ENCODE measurements at regions not wholly inside any gene's neighbourhood (a gene's known extent, or its start where the extent isn't known, plus 50 kb on each side); places are given as distances from the start of the nearest gene placed in this dataset.
"Not testable (repeated sequence)": the region's sequence is repeated elsewhere in the genome, so short reads cannot be mapped to it uniquely, and the experiment has no call there.

DNA sequence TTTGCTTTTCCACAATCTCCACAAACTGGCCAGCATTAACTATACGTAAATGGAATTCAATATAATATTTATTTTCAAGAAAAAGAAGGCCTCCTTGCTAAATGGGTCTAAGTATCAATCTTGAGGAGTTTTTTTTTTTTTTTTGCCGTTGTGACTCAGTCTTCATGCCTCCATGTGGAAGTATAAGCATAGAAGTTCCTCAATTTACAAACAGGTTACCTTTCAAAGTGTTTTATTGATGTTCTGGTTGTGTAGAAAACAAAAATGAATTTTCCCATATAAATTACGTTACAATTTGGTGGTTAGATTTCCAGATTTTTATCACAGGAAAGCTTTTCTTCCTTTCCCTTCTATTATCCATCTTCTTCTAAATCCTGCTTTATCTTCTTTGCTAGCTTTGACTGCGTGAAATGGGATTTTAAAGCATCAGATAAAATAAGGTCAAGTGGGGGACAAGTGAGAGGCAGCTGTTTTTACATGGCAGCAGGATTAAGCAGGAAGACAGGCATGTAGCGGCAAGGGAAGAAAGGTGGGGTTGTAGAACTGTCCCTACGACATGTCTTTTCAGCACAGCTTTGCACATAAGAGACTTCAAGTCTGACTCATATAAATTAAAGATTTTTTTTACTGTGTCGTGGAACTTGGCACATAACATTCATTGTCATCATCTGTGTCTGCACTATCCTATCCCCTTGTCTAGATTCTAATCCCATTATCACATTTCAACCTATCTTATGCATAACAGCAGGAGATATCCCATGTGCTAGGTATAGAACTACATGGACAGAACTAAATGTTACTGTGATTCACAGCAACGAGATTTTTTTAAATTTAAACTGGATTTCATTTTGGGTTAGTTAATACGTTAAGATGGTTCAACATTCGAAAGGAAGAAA is 135.3 kb upstream of the FAM3C start:
- Mint-ChIP-seq H3K27me3 (ENCODE audit: low read depth in 3 of 3) (peaks cover 3 to 16% (median 10%) of the 10 kb centered on the region in 3 donors), H3K4me3 (peak overlapping the region; percentile 60 to 83 (median 66)), H3K4me1 (peaks cover 33 to 52% of the 10 kb centered on the region in 2 donors), H3K36me3 (no peaks in the 10 kb centered on the region), H3K27ac (peak overlapping the region; percentile 89 to 95 (median 92)), H3K9me3 (no peaks in the 10 kb centered on the region)
- DNase-seq, result no peak

DNA sequence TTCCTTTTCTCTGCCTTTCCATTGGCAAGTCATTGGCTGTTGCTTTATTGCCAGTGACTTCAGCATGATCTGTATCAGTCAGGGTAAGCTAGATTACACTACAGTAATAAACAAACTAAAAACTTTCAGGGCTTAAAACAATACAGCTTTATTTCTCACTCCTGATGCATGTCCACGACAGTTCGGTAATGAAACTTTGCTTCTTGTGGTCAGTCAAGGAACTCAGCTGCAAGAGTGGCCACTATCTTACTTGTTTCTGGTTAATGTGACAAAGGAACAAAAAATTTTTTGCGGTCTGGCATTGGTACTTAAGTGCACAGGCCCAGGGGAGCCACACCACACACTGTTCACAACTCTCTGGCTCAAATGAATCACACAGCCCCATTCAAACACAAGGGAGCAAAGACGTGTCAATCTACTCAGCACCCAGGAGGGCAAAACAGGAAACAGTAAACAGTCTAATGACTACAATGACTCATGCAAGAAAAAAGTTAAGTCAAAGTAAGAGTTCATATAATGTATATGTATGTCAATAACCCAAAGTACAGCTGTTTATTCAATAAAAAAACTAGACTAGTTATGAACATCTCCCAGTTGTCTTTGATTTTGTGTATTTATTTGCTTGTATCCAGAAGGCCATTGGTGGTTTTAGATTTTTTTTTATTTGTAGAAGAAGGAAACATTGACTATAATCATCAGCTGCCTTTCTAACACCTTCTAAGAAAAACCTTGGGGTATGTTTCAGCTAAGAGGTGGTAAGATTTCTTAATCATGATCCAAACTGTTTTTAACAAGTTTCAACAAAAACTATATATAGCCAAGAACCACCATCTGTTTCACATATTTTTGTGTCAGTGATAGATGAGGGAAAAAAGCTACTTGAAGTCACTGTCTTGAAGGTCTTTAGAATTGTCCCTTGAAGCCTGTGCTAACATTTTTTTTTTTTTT is 134.4 kb upstream of the FAM3C start:
- H3K36me3 Mint-ChIP-seq, result no peaks in the 10 kb centered on the region
- DNase-seq, result peak; percentile 86 to 92 (median 87)
- peaks cover 33 to 52% of the 10 kb centered on the region in 2 donors for H3K4me1 Mint-ChIP-seq
- no peaks in the 10 kb centered on the region for H3K9me3 Mint-ChIP-seq
- H3K27ac Mint-ChIP-seq, result peak overlapping the region; percentile 89 to 95 (median 92)
- peaks cover 3 to 16% (median 11%) of the 10 kb centered on the region in 3 donors for H3K27me3 Mint-ChIP-seq (ENCODE audit: low read depth in 3 of 3)
- H3K4me3 Mint-ChIP-seq, result peak overlapping the region; percentile 60 to 83 (median 66)

DNA sequence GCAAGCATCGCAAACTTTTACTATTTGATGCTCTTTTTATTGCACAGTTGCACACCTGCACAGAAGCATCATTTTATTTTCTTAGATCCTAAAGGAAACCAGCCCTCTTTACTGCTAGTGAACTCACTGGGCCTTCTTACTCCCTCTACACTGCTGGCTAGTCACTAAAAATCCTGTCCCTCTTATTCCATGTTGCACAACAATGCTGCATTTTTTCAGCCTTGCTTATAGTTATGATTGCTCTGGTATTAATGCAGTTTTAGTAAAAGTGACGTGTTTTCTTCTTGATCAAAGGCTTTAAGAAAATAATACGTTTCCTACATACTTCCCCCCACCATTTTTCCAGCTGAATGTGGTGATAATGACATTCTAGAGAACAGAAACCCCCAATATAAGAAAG is 132.9 kb upstream of the FAM3C start:
- no peaks in the 10 kb centered on the region for H3K36me3 Mint-ChIP-seq
- DNase-seq, result no peak
- H3K4me1 Mint-ChIP-seq, result peaks cover 33 to 52% of the 10 kb centered on the region in 2 donors
- peaks cover 3 to 14% (median 12%) of the 10 kb centered on the region in 3 donors for H3K27me3 Mint-ChIP-seq (ENCODE audit: low read depth in 3 of 3)
- no peak overlapping the region for H3K4me3 Mint-ChIP-seq
- peak overlapping the region in 4 of 6 donors; percentile 2 to 91 (median 38) for H3K27ac Mint-ChIP-seq
- no peaks in the 10 kb centered on the region for H3K9me3 Mint-ChIP-seq

DNA sequence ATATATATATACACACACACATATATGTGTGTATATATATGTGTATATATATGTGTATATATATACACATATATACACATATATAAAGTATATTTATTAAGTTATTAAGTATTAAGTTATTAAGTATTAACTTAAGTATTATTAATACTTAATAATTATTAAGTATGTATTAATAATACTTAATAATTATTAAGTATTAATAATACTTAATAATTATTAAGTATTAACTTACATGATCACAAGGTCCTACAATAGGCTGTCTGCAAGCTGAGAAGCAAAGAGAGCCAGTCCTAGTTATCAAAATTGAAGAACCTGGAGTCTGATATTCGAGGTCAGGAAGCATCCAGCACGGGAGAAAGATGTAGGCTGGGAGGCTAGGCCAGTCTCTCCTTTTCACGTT is 130.1 kb upstream of the FAM3C start:
- Mint-ChIP-seq H3K27me3 (ENCODE audit: low read depth in 3 of 3) (peaks cover 3 to 15% (median 12%) of the 10 kb centered on the region in 3 donors), H3K4me1 (peaks cover 24 to 39% of the 10 kb centered on the region in 2 donors)
- H3K9me3 Mint-ChIP-seq, DNase-seq, H3K36me3 Mint-ChIP-seq, H3K4me3 Mint-ChIP-seq, H3K27ac Mint-ChIP-seq: not testable (repeated sequence)

DNA sequence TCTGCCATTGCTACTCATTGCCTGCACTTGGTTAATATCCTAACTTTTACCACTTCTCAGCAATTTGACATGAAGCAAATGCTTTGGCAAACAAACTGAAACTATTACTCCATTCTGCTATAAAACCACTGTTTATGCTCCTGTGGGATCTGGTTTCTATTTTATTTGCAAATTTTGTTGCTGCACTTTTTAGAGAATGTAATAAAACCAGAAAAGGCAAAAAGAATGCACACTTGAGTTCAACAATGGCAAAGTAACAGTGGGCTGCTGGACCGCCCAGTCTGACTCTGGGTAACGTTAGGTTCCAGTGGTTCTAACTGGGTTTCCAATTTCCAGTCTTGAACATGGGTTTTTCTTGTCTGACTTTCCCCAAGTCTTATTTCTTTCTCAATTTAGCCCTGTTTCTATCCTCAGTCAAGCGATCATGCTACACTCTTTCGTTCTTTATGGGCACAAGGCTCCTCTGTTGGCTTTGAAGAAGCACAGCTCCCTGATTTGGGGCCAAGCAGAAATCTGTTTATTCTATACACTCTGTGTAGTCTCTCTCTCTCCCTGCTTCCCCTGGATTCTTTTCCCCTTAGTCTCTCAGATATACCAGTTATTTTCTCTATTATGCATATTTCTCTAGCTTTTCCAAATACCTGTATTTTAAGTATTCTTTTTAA is 129.2 kb upstream of the FAM3C start:
- H3K4me3 Mint-ChIP-seq, result no peak overlapping the region
- DNase-seq, result no peak
- H3K27me3 Mint-ChIP-seq (ENCODE audit: low read depth in 3 of 3), result peaks cover 1 to 6% (median 5%) of the 10 kb centered on the region in 3 donors
- H3K27ac Mint-ChIP-seq, result no peak overlapping the region
- H3K9me3 Mint-ChIP-seq, result no peaks in the 10 kb centered on the region
- H3K4me1 Mint-ChIP-seq, result peaks cover 20 to 39% of the 10 kb centered on the region in 2 donors
- no peaks in the 10 kb centered on the region for H3K36me3 Mint-ChIP-seq

DNA sequence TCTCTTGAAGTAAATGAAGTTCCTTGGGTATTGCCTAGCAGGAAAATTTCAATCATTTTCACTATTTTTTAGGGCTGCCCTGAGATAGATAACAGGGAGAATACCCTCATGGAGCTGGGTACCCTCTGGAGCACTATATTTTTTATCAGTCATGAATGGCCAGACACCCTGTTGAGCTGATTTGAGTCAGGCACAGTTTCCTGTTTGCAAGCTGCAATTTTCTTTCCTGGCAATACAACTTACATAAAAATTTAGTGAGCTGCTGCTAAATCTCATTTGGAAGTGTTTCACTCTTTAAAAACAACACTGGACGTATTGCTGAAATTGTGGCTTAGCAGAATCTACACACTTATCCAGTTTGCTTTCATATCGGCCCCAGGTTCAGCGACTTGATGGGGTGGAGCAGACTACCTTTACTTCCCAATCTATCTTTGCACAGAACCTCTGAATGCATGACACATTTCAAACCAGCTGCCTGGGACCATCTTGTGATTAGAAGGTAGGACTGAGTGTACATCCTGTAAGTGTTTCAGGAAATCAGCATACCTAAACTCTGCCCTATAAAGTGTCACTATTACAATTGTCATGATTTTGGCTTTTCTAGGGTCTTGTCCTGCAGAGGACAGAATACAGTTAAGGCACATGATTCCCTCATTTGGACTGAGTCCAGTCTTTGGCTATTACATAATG is 125.7 kb upstream of the FAM3C start:
- peaks cover 11 to 20% of the 10 kb centered on the region in 2 donors for H3K4me1 Mint-ChIP-seq
- no peaks in the 10 kb centered on the region for H3K9me3 Mint-ChIP-seq

DNA sequence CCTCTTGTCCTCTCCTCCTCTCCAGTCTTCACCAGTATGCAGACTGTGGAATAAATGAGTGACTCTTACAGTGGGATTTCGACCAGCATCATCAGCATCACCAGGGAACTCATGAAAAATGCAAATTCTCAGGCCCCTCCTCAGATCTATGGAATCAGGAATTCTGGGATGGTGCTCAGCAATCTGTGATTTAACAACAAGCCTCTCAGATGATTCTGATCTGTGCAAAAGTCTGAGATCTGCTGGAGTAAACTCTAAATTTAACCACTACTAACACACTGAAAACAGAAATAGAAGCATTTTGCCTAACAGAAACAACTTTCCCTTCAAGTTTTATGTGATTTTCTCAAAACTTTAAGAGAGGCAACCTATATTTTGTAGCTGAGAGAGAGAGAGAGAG is 124.8 kb upstream of the FAM3C start:
- Mint-ChIP-seq H3K9me3 (no peaks in the 10 kb centered on the region), H3K27ac (no peak overlapping the region), H3K36me3 (peaks cover 0 to 6% (median 5%) of the 10 kb centered on the region in 3 donors), H3K4me3 (no peak overlapping the region), H3K27me3 (ENCODE audit: low read depth in 3 of 3) (peaks cover 0 to 4% (median 2%) of the 10 kb centered on the region in 3 donors), H3K4me1 (peaks cover 11 to 20% of the 10 kb centered on the region in 2 donors)
- DNase-seq, result no peak

More for the DNA sequence above, 125.7 kb upstream of the FAM3C start:
- no peak overlapping the region for H3K4me3 Mint-ChIP-seq
- no peak for DNase-seq
- peaks cover 0 to 4% (median 2%) of the 10 kb centered on the region in 3 donors for H3K27me3 Mint-ChIP-seq (ENCODE audit: low read depth in 3 of 3)
- H3K36me3 Mint-ChIP-seq, result peaks cover 0 to 6% (median 5%) of the 10 kb centered on the region in 3 donors
- peak overlapping the region in 1 of 6 donors; percentile 6 for H3K27ac Mint-ChIP-seq

DNA sequence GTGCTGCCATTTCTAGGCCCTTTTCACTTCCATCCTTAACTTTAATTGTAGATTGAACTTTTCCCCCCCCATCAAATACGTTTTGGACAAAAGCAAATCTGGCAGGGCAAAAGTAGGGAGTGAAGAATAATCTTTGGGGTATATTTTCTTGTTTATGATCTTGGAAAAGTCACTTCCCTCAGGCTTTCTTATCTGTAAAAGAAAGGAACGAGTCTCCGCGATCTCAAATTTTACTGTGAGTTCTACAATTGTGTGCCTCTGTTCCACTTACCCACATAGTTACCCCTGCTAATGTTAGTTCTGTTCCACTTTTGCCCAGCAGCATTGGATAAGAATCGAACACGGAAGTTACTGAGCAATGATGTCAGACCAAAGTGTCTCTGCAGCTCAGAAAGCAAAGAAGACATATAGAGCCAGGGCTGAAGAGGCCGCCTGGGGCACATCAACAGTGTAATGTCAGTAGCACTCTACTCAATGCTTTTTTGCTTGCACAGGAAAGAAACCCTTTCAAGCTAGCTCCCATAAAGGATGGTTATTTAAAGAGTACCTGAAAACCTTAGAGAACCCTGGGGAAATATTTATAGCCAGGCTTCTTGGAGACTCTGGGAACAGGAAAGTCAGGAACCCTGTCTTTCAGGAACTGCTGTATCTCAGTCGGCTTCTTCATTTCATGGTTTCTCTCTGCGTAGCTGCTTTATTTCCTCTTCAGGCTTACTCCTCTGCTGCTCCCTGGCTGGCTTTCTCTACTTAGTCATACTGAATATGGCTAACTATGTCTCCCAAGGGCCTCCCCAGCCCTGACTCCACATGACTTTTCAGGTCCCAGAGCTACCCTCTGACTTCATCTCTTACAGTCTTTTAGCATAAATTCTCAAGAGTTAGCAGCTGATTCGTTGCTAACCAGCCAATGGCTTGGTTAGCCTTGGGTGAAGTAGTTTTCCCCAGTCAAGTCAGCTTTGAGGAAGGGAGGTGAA is 123.7 kb upstream of the FAM3C start:
- H3K27me3 Mint-ChIP-seq (ENCODE audit: low read depth in 3 of 3), result peaks cover 0 to 4% (median 0%) of the 10 kb centered on the region in 3 donors
- H3K4me3 Mint-ChIP-seq, result no peak overlapping the region
- H3K4me1 Mint-ChIP-seq, result peaks cover 11 to 20% of the 10 kb centered on the region in 2 donors
- no peaks in the 10 kb centered on the region for H3K9me3 Mint-ChIP-seq
- peaks cover 0 to 6% (median 5%) of the 10 kb centered on the region in 3 donors for H3K36me3 Mint-ChIP-seq
- H3K27ac Mint-ChIP-seq, result no peak overlapping the region
- no peak for DNase-seq

DNA sequence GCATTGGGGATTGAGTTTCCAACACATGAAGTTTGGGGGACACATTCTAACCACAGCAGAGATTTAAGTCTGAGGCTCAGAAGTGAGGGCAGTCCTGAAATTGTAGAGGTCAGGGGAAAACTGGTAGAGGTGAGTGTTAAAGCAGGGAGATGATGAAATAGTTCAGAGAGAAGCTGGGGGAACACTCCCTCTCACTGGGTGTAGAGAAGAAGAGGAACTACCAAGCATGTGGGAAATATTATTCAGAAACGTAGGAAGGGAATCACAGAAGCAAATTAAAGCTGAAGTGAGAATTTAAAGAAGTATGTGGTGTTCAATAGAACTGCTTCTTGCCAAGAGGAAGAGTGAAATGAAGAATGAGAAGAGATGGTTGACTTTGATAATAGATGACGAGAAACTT is 121.5 kb upstream of the FAM3C start:
- peak overlapping the region in 1 of 5 donors; percentile 51 for H3K4me3 Mint-ChIP-seq
- peaks cover 0 to 2% (median 2%) of the 10 kb centered on the region in 3 donors for H3K27me3 Mint-ChIP-seq (ENCODE audit: low read depth in 3 of 3)
- H3K36me3 Mint-ChIP-seq, result peaks cover 0 to 6% (median 5%) of the 10 kb centered on the region in 3 donors
- H3K4me1 Mint-ChIP-seq, result peaks cover 11 to 20% of the 10 kb centered on the region in 2 donors
- H3K9me3 Mint-ChIP-seq, result no peaks in the 10 kb centered on the region
- no peak overlapping the region for H3K27ac Mint-ChIP-seq
- DNase-seq, result no peak

DNA sequence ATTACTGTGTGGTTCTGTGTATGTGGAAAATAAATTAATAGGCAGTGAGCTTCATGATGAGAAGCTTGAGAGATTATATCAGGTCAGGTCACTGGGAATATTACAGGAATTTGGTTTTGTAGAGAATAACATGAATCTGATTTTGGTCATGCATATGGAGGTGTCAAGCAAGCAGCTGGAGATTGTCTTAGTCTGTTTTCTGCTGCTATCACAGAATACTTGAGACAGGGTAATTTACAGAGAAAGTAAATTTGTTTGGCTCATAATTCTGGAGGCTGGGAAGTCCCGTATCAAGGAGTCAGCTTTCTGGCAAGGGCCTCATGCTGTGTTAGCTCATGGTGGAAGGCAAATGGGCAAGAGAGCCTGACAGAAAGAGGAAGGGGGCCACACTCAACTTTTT is 120.7 kb upstream of the FAM3C start:
- Mint-ChIP-seq H3K9me3 (peaks cover 0 to 3% (median 0%) of the 10 kb centered on the region in 6 donors), H3K4me3 (no peak overlapping the region), H3K27ac (no peak overlapping the region), H3K27me3 (ENCODE audit: low read depth in 3 of 3) (peaks cover 0 to 5% (median 2%) of the 10 kb centered on the region in 3 donors), H3K4me1 (peaks cover 11 to 15% of the 10 kb centered on the region in 2 donors), H3K36me3 (peaks cover 0 to 6% (median 5%) of the 10 kb centered on the region in 3 donors)
- DNase-seq, result no peak

DNA sequence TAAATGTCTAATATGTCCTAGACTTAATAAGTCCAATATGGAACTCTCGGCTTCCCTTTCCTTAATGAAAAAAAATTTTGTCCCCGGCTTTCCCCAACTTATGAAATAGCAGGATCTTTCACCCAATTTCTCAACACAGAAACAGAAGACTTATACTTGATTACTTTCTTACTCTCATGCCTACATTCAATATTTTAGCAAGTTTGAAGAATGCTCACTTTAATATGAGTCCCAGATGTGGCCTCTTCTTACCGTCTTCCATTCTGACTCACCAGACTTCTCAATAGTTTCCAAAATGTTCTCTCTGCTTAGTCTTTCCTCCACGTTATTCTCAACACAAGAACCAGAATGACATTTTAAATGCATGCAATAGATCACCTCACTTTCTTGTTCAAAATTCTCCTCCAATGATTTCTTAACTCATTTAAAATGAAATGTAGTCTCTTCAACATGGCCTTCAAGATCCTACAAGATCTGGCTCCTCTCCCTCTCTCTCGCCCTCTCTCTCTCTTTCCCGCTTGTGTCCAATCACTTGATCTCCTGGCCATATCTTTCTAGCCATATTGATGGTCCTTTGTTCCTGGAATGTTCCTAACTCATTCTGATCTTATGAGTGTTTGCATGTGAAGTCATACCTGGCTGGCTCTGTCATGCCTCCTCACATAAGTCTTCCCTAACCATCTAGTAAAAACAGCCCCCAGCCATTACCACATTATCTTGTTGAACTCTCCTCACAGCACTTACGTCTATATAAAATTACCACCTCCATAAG is 119.7 kb upstream of the FAM3C start:
- H3K9me3 Mint-ChIP-seq, result peaks cover 0 to 7% (median 4%) of the 10 kb centered on the region in 6 donors
- peaks cover 0 to 10% (median 9%) of the 10 kb centered on the region in 3 donors for H3K36me3 Mint-ChIP-seq
- no peak for DNase-seq
- H3K27ac Mint-ChIP-seq, result no peak overlapping the region
- H3K4me3 Mint-ChIP-seq, result no peak overlapping the region
- H3K27me3 Mint-ChIP-seq (ENCODE audit: low read depth in 3 of 3), result peaks cover 0 to 10% (median 2%) of the 10 kb centered on the region in 3 donors
- peaks cover 8 to 10% of the 10 kb centered on the region in 2 donors for H3K4me1 Mint-ChIP-seq

Data from immature natural killer cell (primary cell).